HG02623 (cell line): ENCODE measurements at regions not wholly inside any gene's neighbourhood (a gene's known extent, or its start where the extent isn't known, plus 50 kb on each side); places are given as distances from the start of the nearest gene placed in this dataset.

ENCODE experiments used
- ATAC-seq: cut with Tn5 transposase; IDR thresholded peaks from one replicate; pipeline ENCODE4 v1.9.1; 2021; ENCODE audit warnings: moderate library complexity; ENCODE audit not compliant: unreplicated experiment

- ATAC-seq = no peak
Measured at GRCh38 chr4:14880805-14881204, 121.5 kb upstream of the CPEB2 start.

GRCh38 chr4:14883166-14883565 lies 119.1 kb upstream of the CPEB2 start:
- no peak for ATAC-seq

GRCh38 chr4:14883661-14884060 lies 118.6 kb upstream of the CPEB2 start:
- no peak for ATAC-seq

DNA sequence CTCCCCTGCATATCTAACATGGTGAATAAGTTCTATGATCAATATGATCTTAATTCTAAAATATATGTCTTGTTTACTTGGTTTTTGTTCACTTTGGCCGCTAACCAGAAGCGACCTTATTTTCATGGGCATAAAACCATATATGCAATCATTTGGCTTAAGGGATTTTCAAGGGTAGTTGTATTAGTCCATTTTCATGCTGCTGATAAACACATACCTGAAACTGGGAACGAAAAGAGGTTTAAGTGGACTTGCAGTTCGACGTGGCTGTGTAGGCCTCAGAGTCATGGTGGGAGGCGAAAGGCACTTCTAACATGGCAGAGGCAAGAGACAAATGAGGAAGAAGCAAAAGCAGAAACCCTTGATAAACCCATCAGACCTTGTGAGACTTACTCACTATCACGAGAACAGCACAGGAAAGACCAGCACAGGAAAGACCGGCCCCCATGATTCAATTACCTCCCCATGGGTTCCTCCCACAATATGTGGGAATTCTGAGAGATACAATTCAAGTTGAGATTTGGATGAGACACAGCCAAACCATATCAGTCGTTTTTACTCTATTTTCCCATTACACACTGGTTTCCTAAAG lies 114.3 kb upstream of the CPEB2 start:
- ATAC-seq = no peak

GRCh38 chr4:14888790-14889572 lies 113.3 kb upstream of the CPEB2 start:
- ATAC-seq = no peak

GRCh38 chr4:14892563-14892962 lies 109.7 kb upstream of the CPEB2 start:
- ATAC-seq = no peak

DNA sequence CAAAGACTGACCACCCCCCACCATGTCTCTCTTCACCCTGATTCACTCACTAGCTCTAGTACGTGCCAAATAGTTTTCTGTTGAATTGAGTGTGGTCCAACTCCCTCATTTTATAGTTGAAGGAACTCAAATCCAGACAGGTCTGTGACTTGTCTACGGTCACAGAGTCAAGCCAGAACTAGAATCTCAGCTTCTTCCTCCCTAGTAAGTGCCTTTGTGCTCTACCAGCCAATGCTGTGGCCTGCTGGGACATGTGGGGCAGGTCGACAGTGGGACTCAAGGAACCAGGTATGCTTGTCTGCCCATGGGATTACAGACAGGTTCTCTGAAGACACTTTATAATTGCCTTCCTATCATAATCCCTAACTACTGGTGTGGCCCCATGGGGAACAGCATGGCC lies 108.6 kb upstream of the CPEB2 start:
- no peak for ATAC-seq

DNA sequence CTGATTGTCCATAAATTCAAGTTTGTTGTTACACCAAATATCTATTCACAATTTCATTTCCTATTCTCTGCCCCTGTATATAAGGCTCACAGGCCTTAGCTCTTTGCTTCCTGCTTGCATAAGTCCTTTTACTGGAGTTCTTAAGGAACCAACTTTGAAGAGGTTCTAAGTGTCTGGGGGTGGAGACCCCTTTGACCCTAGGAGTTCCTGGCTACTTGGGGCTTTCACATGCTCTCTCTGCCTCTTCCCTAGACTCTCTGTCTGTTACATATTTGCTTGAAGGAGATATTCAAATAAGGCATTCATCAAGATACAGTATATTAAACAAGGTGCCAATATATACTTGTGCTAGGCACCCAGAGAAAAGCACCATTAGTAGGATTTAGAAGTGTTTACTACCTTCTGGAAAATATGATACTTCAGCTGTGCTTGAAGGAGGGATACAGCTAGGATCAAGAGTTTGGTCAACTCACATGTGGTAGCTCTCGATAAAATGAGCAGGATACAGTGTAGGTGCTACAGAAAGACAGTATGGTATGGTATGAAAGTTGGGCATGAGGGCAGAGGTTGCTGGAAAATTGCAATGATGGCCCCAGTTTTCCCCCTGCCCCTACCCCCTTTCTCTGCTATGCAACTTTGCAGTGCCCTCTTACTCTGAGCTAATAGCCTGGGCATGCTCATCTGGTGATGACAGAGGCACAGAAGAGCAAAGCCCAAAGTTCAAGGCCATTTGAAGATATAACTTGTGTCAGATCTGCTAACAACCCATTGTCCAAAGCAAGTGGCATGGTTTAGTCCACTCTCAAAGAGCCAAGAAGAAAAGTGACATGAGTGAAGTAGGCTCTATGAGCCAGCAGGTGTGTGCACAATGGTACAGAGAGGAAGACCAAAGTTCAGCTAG lies 107.6 kb upstream of the CPEB2 start:
- no peak for ATAC-seq

DNA sequence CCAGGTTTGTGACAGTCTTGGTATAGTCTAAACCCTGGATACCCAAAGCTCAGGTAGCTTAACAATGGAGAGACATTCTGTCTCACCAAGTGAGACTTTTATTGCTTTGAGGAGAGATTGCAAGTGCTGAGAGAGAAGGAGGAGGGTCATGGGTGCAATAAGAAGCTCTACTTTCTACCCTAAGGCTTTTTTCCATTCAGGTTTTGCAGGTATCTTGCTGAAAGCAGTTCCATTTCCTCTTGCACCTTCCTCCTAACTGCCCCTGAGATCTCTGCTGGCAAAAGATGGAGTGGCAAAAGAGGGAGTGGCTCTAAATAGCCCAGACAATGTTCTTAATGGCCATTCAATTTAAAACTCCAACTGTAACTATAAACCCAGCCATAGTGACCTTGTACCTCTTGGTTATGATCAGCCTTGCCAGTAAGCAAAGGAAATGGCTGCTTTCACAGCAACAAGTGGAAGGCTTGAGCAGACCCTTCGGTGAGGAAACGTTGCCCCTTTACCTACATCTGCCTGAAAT lies 105.6 kb upstream of the CPEB2 start:
- no peak for ATAC-seq

GRCh38 chr4:14897217-14897616 lies 105.1 kb upstream of the CPEB2 start:
- no peak for ATAC-seq

DNA sequence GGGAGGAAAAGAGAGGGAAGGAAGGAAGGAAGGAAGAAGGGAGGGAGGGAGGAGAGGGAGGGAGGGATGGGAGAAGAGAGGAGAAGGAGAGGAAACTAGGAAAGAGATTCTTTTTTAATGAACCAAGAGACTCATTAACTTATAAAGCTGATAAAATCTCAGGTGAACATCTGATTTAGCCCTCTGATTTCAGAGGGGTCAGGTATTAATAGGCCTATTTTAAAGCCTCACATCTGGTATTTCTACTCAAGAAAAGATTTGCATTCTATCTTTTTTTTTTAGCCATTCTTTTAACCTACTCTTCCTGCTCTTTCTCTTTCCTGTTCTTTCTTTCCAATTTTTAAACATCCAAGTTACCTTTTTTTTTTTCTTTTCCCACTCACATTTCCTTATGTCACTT lies 103.3 kb upstream of the CPEB2 start:
- no peak for ATAC-seq

GRCh38 chr4:14902342-14902741 lies 99.9 kb upstream of the CPEB2 start:
- ATAC-seq = no peak

DNA sequence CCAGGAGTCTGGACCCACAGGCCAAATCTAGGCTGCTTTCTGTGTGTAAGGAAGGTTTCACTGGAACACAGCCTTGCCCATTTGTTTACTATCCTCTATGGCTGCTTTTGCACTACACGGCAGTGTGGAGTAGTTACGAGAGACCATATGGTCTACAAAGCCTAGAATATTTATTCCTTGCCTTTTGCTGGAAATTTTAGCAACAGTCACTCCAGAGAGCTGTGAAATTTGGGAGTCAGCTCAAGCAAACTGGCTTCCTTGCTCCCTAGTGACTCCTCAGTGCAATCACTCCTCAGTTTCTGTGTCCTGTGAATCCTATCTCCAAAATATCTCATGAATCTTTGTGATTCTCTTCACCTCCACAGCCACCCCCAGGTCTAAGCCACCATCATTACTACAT lies 99.0 kb upstream of the CPEB2 start:
- no peak for ATAC-seq

GRCh38 chr4:14906805-14907204 lies 95.5 kb upstream of the CPEB2 start:
- no peak for ATAC-seq

GRCh38 chr4:14908635-14909034 lies 93.6 kb upstream of the CPEB2 start:
- no peak for ATAC-seq

GRCh38 chr4:14910411-14910810 lies 91.9 kb upstream of the CPEB2 start:
- ATAC-seq = no peak

DNA sequence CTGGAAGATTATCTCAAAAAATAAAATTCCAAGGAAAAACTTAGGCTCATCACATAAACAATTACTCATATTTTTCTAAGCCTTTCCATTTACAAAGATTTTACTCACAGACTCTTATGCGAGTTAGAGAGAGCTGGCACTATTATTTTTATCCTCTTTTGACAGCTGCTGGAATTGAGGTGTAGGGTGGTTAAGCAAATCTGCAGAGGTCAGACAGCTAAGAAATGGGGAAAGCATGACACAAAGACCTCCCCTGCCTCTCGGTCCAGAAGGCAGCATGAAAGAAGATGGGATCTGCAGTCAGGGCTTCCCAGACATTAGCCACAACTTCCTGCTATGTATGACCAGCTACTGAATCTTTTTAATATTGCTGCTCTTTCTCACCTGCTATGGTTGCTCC lies 89.9 kb upstream of the CPEB2 start:
- no peak for ATAC-seq

DNA sequence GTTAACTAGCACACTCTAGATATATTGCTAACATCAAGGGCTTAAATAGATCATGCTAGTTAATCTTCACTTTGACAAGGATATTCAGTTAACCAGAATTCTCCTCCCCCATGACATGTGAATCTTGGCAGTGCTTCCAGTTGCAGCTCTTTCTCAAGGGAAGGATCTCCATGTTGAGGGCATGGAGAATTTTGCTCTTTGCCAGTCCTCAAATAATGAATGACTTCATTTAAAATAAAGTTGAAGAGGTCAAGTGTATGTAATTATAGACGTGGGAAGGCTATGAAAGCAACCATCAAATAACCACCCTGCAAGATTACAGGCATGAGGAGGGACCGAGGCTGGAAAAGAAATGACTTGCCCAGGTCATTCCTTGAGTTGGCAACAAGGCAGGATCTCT lies 87.3 kb upstream of the CPEB2 start:
- no peak for ATAC-seq

- no peak for ATAC-seq
Measured at GRCh38 chr4:14916554-14917297, 85.6 kb upstream of the CPEB2 start.

DNA sequence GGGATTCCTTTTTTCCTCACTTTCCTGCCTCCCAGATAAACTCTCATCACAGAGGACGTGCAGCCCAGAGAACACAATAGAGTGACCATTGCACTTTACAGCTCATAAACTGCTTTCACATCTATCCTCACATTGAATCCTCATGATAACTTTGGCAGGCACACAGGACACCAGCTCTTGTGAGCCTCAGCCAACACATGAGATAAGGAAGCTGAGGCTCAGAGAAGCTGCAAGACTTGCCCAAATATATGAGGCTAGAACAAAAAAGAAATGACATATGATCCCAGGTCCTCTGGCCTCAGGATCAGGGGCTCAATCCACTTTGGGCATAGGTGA lies 85.0 kb upstream of the CPEB2 start:
- no peak for ATAC-seq

- no peak for ATAC-seq
Measured at GRCh38 chr4:14918336-14918735, 83.9 kb upstream of the CPEB2 start.
